ENCODE measurements at regions not wholly inside any gene's neighbourhood (a gene's known extent, or its start where the extent isn't known, plus 50 kb on each side); places are given as distances from the start of the nearest gene placed in this dataset.
"Not testable (repeated sequence)": the region's sequence is repeated elsewhere in the genome, so short reads cannot be mapped to it uniquely, and the experiment has no call there.

GRCh38 chr6:121020656-121021055, 313.6 kb downstream of the TBC1D32 start:
- DNase-seq: no peak

DNA sequence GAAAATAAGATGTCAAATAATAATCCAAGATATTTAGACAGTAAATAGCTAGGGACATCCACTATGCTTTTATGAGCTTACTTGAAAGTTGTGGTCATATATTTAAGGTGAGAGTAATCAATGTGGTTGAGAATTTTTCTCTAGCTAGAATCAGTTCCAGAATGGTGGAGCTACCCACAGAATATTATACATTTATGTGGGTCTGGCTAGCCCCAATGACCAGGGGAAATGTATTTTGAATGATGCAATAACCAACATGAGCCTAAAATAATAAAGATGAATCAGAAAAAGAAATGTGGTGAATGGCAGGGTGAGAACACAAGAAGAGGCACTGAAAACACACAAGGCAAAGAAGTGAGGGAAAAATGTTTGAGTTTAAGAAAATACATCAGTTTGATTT, 325.7 kb downstream of the TBC1D32 start:
- DNase-seq: no peak

- DNase-seq: no peak
Measured at GRCh38 chr6:121006024-121006423, 328.3 kb downstream of the TBC1D32 start.

GRCh38 chr6:121000381-121000780, 333.9 kb downstream of the TBC1D32 start:
- no peak for DNase-seq

DNA sequence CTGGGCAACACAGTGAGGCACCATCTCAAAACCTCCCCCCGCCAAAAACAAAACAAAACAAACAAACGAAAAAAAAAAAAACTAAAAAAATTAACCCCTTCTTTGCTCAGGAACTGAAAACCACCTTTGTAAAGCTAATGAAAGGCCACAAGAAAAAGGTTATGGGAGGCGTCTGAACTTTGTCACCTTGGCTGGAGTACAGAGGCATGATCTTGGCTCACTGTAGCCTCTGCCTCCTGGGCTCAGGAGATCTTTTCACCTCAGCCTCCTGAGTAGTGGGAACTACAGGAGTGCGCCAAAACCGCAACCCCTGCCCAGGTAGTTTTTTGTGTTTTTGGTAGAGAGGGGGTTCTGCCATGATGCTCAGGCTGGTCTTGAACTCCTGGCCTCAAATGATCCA, 337.9 kb downstream of the TBC1D32 start:
- DNase-seq: no peak

DNA sequence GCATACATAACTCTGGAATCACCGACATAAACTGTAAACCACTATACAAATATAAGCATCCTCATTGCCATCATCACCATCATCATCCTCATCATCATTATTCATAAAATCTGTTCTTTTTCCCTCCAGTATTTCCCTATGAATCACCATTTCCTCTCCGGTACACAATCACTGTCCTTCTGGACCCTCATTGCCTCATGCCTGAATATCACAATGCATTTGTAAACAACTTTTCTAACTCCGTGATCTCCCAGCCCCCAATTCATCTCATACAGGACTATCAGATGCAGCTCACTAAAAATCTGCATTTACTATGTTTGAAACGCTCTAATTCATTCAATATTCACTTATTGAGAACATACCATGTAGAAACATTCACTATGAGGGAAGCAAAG, 339.7 kb downstream of the TBC1D32 start:
- no peak for DNase-seq

DNA sequence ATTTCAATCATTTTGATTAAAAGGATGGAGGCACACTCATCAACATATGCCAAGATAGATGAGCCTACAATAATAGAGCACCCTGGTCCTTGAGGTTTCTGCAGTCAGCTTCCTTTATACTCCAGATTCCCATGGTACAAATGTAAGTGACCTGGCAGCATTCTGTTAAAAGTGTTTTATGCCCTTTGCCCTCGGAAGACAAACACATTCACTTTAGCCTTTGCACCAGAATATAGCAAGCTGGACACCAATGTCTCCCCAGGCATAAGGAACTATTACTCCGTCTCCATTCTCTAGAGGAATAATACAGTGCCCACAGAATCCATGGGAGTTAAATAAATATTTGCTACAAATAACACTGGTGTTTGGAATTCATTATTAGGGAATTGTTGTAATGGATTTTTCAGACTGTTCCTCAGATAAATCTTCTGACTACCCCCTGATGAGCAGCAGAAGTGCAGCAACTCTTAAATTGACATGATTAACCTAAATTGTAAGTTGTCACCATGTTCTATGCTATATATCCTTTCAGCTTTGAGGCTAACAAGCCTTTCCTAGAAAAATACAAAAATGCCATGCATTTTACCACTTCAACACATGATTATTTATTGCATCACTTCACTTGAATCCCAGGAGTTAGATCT, 340.2 kb downstream of the TBC1D32 start:
- DNase-seq: no peak

DNA sequence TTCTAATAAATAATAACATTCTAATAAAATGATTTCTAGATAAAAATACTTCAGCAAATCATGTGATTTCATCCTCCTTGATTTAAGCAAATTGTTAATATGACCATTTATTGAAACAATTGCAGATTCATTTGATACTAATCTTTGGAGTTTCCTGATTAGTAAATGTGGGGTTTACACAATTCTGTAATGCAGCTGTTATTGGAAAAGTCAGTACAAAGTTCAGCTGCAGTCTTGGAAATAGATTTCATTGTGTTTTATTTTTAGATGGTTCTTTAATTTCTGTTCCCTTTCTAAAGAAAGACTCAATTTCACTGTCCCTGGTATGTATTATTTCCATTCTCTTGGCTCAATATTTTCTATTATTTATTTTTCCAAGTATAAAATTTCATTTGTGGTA, 342.0 kb downstream of the TBC1D32 start:
- DNase-seq: no peak

DNA sequence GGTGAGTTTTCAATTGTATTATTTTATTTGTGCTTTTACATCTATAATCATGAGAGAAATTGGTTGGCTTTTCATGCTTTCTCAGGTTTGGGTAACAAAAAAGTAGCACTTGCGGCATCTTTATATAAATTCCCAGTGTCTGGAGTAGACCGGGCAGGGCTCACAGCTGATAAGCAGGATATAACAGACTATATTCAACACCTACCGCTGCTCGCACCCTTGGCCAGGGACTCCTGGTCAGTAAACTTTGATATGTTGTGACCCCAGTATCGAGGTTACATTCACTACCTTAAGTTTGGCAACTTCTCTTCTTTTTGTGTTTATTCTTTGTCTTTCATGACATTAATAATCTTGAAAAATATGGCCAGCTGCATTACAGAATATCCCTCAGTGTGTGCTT, 343.4 kb downstream of the TBC1D32 start:
- DNase-seq: no peak

- DNase-seq: no peak
Measured at GRCh38 chr6:120981835-120982234, 352.4 kb downstream of the TBC1D32 start.

- DNase-seq: no peak
Measured at GRCh38 chr6:120966321-120966720, 368.0 kb downstream of the TBC1D32 start.

DNA sequence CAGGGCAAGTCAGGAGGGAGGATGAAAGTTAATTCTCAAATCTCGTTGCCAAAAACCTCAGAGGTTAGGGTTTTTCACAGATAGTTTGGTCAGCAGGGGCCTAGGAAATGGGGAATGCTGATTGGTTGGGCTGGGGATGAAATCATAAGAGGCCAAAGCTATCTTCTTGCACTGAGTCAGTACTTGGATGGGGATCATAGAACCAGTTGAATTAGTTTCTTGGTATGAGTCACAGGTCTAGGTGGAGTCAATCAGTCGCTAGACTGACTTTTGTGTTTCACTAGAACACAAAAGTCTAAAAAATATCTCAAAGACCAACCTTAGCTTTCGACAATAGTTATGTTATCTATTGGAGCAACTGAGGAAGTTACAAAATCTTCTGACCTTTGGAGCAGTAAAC, 368.5 kb downstream of the TBC1D32 start:
- no peak for DNase-seq

DNA sequence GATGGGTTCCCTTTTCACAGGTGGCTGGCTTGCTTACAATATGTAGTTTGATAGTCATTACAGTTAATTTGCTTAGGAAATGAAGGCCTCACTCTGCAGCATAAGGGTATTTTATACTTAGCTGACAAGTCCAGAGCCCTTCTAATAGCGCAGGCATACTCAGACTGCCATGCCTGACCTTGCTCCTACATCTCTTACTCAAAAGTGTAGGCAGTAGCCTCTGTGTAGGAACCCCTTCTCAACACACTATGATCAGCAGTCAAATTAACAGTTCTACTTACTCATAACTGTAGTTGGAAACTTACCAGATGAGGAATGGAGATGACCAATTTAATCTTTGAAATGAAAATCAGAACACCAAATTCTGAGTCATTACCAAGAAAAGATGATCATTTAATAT, 373.5 kb downstream of the TBC1D32 start:
- DNase-seq: no peak

DNA sequence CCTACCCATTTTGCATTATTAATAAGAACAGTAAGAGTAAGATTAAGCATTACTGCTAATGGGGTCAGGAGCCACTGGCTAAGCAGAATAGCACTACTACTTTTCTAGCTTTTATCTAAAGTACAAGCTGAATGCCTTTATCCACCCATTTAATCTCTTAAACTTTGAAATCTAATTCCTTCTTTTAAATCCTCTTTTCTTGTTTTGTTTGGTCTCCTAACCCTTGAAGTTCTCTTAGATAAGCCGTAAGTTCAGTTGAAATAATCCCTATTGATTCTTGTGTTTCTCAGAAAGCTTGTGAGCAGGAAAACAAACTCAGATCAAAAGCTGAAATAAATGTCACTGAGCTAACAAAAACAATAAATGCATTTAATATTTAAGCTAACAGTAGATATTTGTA, 380.2 kb downstream of the TBC1D32 start:
- DNase-seq: no peak

DNA sequence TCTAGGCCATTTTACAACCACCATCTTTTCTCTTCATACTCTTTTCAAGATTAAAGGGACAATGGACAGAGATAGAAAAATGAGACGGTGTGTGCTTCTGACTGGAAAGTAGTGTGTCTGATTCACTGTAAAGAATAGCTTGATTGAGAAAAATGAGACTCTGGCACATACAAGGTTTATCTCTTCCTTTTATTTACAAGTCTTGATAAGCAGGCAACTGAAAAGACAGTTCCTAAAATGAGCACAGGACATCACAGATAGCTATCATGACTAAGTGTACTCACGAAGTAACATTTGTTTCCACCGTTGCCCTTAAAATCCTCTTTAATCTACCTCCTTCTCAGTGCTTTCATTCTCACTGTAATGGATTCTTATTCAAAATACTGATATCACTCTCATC, 383.0 kb downstream of the TBC1D32 start:
- DNase-seq: no peak

DNA sequence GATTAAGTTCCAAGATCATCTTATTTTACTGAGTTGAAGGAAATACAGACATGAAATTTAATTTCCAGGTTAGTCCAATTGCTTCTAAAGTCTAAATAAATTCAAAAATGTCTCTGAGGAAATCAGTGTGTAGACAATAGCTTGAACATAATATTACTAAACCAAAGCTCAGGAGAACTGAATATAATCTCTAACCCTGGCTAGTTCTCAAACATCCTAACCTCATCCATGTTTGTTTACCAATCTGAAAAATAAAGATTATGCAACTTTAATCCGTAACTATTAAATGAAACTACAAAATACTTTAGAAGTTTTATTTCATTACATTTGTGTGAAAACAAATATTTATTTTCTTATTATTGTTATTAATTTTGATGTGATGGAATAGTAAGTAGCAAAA, 387.2 kb downstream of the TBC1D32 start:
- DNase-seq: no peak

DNA sequence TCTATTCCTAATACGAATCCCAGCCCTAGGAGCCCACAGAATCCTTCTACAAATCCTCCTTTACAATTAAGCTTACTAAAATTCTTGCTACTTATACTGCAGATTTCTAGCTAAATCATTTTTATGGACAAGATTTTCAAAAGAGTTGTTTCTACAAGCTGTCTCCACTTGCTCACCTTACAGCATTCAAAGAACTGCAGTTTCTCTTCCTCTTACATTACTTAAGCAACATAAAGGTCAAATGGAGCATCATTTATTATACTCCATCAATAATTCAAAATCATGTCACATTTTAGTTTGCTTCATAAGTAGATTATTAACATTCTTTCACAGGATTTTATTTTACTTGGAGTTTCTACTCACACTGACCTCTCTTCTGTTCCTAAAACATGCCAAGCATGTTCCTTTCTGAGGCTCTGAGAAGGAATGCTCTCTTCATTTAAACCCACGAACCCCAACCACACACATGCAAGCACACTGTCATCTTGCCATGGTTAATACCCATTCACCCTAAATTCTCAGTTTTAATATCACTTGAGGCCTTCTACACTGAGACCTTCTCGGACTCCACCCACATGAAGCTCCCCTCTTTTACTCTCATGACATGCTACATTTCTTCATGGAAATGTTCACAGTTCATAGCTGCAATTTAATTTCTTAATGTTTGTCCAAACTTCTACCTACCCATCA, 388.2 kb downstream of the TBC1D32 start:
- no peak for DNase-seq

DNA sequence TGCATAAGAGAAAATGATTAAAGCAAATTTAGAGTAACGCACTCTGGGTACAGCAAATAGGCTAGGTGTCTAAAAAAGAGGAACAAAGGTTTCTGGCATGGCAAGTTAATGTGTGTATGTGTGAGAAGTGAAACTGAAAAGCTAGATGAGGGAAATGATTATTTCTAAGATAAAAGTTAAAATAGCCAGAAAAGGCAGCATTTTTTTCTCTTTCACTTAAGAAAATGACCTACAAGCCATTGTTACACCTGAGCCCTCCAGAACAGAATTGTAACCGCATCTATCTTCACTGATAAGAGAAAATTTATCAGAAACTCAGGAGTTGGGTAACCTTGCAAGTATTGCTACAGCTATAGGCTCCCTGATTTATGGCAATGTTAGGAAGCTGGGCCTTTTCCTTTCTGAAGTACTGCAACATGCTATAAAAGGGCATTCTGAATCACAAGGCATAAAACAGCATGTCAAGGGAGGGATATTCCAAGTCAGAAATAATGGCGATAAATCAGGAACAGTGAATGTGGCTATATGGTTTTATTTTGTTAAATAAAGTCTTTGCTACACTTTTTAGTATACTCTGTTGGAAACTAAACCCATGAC, 395.3 kb downstream of the TBC1D32 start:
- no peak for DNase-seq

- no peak for DNase-seq
Measured at GRCh38 chr6:120938164-120938875, 396.0 kb downstream of the TBC1D32 start.

GRCh38 chr6:120935908-120936307, 398.4 kb downstream of the TBC1D32 start:
- DNase-seq: no peak

DNA sequence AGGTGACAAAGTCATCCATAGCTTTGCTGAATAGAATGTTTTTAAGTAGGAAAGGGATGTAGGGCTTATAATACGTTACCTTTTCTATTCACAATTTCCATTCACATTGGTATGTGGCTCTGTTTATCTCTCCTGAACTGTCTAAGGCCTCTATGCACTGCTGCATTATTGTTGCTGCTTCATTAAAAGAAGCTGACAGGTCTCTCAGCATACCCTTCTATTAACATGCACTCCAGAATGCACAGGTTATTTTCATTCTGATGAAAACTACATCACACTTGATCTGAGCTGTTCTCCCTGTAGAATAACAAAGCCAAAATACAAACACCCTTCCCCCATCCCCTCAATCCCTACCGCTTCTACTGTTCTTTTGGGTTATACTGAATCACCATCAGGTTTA, 399.3 kb downstream of the TBC1D32 start:
- no peak for DNase-seq

DNA sequence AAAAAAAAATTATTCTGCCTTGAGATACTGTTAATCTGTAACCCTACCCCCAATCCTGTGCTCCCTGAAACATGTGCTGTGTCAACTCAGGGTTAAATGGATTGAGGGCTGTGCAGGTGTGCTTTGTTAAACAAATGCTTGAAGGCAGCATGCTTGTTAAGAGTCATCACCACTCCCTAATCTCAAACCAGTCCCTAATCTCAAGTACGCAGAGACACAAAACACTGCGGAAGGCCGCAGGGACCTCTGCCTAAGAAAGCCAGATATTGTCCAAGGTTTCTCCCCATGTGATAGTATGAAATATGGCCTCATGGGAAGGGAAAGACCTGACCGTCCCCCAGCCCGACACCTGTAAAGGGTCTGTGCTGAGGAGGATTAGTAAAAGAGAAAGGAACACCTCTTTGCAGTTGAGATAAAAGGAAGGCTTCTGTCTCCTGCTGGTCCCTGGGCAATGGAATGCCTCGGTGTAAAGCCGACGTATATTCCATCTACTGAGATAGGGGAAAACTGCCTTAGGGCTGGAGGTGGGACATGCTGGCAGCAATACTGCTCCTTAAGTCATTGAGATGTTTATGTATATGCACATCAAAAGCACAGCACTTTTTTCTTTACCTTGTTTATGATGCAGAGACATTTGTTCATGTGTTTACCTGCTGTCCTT, 402.6 kb downstream of the TBC1D32 start:
- not testable (repeated sequence) for DNase-seq

GRCh38 chr6:120930500-120930899, 403.8 kb downstream of the TBC1D32 start:
- not testable (repeated sequence) for DNase-seq
